ENCODE measurements at regions not wholly inside any gene's neighbourhood (a gene's known extent, or its start where the extent isn't known, plus 50 kb on each side); places are given as distances from the start of the nearest gene placed in this dataset.

- Histone ChIP-seq H3K36me3 (ENCODE audit: control insufficient read depth, insufficient read depth, low read length) (no peaks in the 10 kb centered on the region), H2AFZ (ENCODE audit: low read depth, low read length) (no peak overlapping the region), H3K27ac (ENCODE audit: extremely low read depth, low read depth, low read length) (no peak overlapping the region), H4K20me1 (replicated peaks; ENCODE audit: control insufficient read depth, insufficient read depth, low read length) (no peaks in the 10 kb centered on the region), H3K4me2 (ENCODE audit: insufficient read depth, low read length) (no peak overlapping the region), H3K9me1 (ENCODE audit: control insufficient read depth, insufficient read depth, low read length) (no peaks in the 10 kb centered on the region), H3K4me1 (replicated peaks in 1 of 2; ENCODE audit: control insufficient read depth in 2 of 2, insufficient read depth in 2 of 2, low read length in 2 of 2) (no peaks in the 10 kb centered on the region), H3K9ac (ENCODE audit: insufficient read depth in 1 of 2, low read depth in 2 of 2, low read length in 2 of 2) (no peak overlapping the region), H3K27me3 (ENCODE audit: control insufficient read depth in 2 of 2, insufficient read depth in 2 of 2, low read length in 2 of 2) (no peaks in the 10 kb centered on the region), H3K4me3 (no peak overlapping the region), H3K79me2 (ENCODE audit: control insufficient read depth, insufficient read depth, low read length) (no peaks in the 10 kb centered on the region), H3K9me3 (replicated peaks; ENCODE audit: control insufficient read depth, insufficient read depth, low read depth, low read length) (0 out of 2 replicates have a peak, but pooled peaks cover 4% of the 10 kb centered on the region)
- CTCF ChIA-PET (ENCODE audit: low intra/inter-chr PET ratio) = interaction anchor here (0.6 kb wide), 1 partner anchor 381 kb away, joined by 3 read pairs; no protein-coding TSS in a partner anchor
- DNase-seq (ENCODE audit: extremely low read depth in 1 of 4, low spot score in 3 of 4) = no peak
- no peak for ATAC-seq
- no TSS peak for BruUV-seq (replicated peaks)
- POLR2A ChIA-PET = no interaction called here
- intact Hi-C loops (cut with micrococcal nuclease) (no loop called here), in situ Hi-C loops (cut with MboI) (no loop called here)
- 0% methylated on average over 1 of the region's 1 CpG for WGBS (ENCODE audit: insufficient coverage, low coverage, missing lambda C conversion rate)
- FAIRE-seq = no peak
- TF ChIP-seq, protein P1, sequence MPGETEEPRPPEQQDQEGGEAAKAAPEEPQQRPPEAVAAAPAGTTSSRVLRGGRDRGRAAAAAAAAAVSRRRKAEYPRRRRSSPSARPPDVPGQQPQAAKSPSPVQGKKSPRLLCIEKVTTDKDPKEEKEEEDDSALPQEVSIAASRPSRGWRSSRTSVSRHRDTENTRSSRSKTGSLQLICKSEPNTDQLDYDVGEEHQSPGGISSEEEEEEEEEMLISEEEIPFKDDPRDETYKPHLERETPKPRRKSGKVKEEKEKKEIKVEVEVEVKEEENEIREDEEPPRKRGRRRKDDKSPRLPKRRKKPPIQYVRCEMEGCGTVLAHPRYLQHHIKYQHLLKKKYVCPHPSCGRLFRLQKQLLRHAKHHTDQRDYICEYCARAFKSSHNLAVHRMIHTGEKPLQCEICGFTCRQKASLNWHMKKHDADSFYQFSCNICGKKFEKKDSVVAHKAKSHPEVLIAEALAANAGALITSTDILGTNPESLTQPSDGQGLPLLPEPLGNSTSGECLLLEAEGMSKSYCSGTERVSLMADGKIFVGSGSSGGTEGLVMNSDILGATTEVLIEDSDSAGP (CRISPR knock-in tag; IDR thresholded peaks at IDR 0.05) = no peak
- no peak for TF ChIP-seq CREB1 (IDR thresholded peaks at IDR 0.05)
- no peak for TF ChIP-seq CREB1 (CRISPR knock-in tag; IDR thresholded peaks at IDR 0.05)
- no peak for TF ChIP-seq HEY1 (CRISPR knock-in tag; IDR thresholded peaks at IDR 0.05; ENCODE audit: borderline replicate concordance)
- no peak for TF ChIP-seq L3MBTL2 (IDR thresholded peaks at IDR 0.05)
- no peak for TF ChIP-seq ZNF655 (CRISPR knock-in tag; IDR thresholded peaks at IDR 0.05)
- no peak for TF ChIP-seq CEBPZ (IDR thresholded peaks at IDR 0.05; ENCODE audit: borderline replicate concordance, low read depth, low read length)
- TF ChIP-seq, protein P2, sequence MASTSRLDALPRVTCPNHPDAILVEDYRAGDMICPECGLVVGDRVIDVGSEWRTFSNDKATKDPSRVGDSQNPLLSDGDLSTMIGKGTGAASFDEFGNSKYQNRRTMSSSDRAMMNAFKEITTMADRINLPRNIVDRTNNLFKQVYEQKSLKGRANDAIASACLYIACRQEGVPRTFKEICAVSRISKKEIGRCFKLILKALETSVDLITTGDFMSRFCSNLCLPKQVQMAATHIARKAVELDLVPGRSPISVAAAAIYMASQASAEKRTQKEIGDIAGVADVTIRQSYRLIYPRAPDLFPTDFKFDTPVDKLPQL (IDR thresholded peaks at IDR 0.05; ENCODE audit: extremely low read depth, insufficient read length) = no peak
- no peak for TF ChIP-seq PURB (CRISPR knock-in tag; IDR thresholded peaks at IDR 0.05; ENCODE audit: low read depth)
- no peak for TF ChIP-seq NR2F6 (CRISPR knock-in tag; IDR thresholded peaks at IDR 0.05)
- no peak for TF ChIP-seq RBM17 (IDR thresholded peaks at IDR 0.05; ENCODE audit: borderline replicate concordance, low read depth, low read length)
- TF ChIP-seq NR2C2 (CRISPR knock-in tag; IDR thresholded peaks at IDR 0.05) = no peak
- TF ChIP-seq NR2C2 (tag; IDR thresholded peaks at IDR 0.05) = no peak
- no peak for TF ChIP-seq TBL1XR1 (IDR thresholded peaks at IDR 0.05; ENCODE audit: low read length in 2 of 2)
- TF ChIP-seq ZNF707 (CRISPR knock-in tag; conservative IDR thresholded peaks at IDR 0.05) = no peak
- TF ChIP-seq, protein P3, sequence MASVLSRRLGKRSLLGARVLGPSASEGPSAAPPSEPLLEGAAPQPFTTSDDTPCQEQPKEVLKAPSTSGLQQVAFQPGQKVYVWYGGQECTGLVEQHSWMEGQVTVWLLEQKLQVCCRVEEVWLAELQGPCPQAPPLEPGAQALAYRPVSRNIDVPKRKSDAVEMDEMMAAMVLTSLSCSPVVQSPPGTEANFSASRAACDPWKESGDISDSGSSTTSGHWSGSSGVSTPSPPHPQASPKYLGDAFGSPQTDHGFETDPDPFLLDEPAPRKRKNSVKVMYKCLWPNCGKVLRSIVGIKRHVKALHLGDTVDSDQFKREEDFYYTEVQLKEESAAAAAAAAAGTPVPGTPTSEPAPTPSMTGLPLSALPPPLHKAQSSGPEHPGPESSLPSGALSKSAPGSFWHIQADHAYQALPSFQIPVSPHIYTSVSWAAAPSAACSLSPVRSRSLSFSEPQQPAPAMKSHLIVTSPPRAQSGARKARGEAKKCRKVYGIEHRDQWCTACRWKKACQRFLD (CRISPR knock-in tag; IDR thresholded peaks at IDR 0.05) = no peak
Observed at GRCh38 chr1:239321877-239322276, 64.5 kb upstream of the CHRM3 start.

Data from K562 (cell line).